ENCODE measurements at regions not wholly inside any gene's neighbourhood (a gene's known extent, or its start where the extent isn't known, plus 50 kb on each side); places are given as distances from the start of the nearest gene placed in this dataset.

GRCh38 chr2:138180692-138181386, 216.6 kb downstream of the HNMT start:
- DNase-seq = no peak

DNA sequence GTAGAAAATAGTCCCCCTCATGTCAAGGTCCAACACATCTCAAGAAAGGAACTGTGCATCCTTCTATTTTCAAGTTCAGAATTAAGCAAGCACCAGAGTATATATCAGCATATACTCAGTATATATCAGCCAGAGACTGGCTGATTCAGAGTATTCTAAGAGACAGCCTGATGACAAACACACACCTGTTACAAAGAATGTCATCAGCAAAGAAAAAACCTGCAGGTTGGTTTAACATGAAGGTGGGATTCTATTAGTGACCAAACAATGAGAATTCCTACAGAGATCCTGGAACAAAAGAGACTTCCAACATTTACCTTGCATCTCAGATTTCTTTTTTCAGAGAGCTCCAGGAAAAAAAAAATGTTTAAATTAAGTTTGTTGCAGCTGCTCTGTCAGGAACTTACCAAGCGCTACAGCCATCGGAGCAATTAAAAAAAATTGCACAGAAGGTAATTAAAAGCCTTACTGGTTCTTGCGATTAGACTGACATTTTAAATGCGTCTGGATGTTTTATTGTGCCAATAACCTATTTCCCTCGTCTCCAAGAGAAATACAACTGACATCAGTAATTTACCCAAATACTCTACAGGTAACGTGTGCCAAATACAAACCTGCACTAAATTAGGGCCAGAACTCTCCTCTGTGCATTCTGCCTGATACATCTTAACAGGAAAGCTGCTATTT, 218.1 kb downstream of the HNMT start:
- no peak for DNase-seq

GRCh38 chr2:138182937-138183312, 218.7 kb downstream of the HNMT start:
- DNase-seq = no peak

GRCh38 chr2:138183705-138184104, 219.4 kb downstream of the HNMT start:
- DNase-seq = no peak

DNA sequence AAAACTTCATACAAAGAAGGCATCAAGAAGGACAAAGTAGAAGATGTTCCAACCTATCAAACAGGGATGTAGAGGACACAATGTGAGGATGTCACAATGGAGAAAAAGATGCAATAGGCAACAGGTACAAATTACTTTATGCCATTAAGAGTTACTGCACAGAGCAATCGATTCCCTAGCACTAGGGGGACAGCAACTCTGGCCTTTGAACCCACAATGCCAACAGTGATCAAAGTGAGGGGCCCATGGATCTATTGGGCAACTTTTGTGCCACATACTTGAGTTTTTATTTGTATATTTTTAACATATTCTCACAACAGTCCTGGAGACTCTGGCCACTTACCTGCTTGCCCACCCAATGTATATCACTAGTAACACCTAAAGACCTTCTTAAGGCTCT, 220.2 kb downstream of the HNMT start:
- no peak for DNase-seq

DNA sequence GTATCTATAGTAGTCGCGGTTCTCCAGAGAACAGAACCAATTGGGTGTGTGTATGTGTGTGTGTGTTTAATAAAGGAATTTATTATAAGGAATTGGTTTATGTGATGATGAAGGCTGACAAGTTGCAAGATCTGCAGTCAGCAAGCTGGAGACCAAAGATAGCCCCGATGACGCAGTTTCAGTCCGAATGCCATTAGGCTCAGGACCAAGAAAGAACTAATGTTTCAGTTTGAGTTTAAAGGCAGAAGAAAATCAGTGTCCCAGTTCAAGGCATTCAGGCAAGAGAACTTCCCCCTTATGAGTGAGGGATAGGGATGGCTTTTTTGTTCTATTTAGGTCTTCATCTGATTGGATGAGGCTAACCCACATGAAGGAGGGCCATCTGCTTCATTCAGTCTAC, 221.6 kb downstream of the HNMT start:
- DNase-seq = no peak

DNA sequence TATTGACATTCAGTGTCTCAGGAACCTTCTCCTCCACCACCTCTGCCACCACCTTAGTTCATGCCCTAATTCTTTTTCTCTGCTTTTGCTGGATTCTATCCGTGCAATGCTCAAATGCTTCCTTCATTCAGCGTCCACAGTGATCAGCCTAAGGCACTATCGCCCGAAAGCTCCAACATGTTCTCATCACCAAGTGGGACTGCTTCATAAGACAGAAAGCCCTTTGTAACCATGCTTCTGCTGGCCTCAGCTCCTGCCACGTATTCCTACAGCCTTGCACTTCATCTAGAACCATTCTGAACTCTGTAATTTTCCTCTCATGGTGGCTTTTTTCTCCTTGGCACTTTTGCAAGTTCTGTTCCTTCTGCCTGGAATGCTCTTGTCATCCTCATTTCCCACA, 222.9 kb downstream of the HNMT start:
- DNase-seq = no peak

DNA sequence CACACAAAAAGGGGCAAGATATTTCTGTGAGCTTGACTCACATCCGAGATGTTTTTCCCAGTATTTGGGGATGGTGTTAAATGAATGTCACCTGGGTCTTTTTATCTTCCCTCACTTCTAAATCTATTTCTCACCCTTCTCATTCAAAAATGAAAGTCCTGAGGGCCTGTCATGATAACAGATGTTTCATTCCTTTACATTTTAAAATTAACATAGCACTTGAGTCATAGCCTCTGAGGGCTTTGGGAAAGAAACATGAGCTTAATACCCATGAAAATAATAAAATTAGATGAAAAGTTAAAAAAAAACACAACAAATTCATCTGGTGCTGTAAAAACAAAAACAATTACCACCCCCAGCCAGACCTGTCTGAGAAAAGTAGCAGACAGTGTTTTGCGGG, 226.7 kb downstream of the HNMT start:
- no peak for DNase-seq

DNA sequence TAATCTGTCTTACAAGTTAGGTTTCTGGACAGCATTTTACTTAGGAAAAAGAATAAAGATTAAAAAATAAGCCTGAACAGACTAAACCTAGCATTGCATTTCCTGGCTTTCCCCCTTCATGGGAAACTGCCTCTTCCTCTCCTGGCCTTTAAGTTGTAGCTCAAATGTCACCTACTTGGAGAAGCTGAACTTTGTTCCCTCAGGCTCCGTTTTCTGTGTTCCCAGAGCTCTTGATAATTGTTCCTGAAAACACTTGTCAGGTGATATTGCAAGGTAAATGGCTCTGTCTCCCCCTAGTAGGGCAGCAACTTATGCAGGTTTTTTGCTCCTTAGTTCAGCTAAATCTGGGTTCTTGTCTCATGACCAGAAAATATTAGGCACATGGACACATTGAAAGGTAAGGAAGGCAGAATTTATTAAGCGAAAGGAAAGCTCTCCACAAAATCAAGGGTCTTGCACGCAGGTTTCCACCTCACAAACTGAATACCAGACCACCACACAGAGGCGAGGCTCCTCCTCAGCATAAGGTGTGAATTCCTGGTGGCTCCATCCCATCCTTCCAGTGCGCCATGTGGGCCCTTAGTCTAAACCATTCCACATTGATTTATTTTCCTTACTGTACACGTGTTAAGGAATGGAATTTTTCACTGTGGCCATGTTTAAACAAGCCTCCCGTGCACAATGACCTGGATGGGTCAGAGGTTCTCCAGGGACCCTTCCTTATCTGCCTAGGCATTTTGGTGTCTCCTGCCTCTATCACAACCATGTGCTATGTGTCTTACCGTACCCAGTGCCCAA, 229.3 kb downstream of the HNMT start:
- DNase-seq = no peak

DNA sequence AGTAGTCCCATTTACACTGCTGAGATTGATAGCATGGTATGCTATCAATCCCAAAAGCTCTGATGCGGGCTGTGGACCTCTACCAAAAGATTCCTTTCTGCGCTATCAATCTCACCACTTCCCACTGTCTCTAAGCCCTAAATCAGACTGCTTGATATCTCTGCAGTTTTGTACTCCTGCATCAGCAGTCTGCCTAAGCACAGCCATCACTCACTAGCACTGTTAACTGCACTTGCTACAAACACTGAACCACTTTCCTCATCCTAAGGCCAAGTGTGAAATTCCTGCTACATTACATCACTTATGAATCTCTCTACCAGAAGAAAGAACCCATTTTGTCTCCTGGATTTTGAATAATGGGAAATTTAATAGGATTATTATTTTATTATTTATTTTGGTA, 237.0 kb downstream of the HNMT start:
- DNase-seq = no peak

- DNase-seq = no peak
Measured at GRCh38 chr2:138202762-138203161, 238.5 kb downstream of the HNMT start.

GRCh38 chr2:138205281-138205680, 241.0 kb downstream of the HNMT start:
- no peak for DNase-seq

- DNase-seq = no peak
Measured at GRCh38 chr2:138207074-138207930, 243.0 kb downstream of the HNMT start.

GRCh38 chr2:138209009-138209408, 244.7 kb downstream of the HNMT start:
- DNase-seq = no peak

GRCh38 chr2:138210487-138210886, 246.2 kb downstream of the HNMT start:
- DNase-seq = no peak

GRCh38 chr2:138212434-138212833, 248.2 kb downstream of the HNMT start:
- DNase-seq = no peak

DNA sequence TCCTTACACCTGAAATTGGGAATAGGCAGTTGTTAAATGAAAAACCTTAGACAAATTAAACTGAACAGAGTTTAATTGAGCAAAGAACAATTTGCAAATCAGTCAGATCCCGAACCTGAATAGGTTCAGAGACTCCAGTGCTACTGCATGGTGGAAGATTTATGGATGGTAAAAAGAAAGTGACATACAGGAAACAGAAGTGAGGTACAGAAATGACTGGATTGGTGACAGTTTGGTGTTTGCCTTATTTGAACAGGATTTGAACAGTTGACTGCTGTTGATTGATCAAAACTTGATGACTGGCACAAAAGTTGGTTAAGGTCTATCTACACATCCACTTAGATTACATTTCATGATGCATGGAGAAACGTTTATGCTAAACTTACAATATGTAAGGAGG, 248.8 kb downstream of the HNMT start:
- DNase-seq = no peak

GRCh38 chr2:138213624-138214023, 249.4 kb downstream of the HNMT start:
- DNase-seq = no peak

GRCh38 chr2:138215958-138216357, 251.7 kb downstream of the HNMT start:
- DNase-seq = no peak

DNA sequence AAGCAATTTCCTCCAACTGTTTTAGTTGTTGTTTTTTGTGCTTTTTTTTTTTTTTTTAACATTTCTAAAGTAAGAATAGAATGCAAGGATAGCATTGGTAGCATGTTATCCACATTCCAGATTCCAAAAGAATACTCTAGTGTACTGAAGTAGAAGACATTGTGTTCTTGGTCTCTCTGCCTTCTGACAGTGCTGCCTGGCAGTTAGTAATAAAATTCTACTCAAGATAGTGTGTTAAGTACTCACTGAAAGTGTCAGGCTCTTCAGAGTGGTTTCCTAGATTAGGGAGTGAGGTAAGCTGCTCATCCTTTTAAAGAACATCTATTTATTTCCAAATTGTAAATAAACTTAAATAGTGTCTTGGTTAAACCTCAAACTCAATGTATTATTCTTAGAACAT, 253.7 kb downstream of the HNMT start:
- no peak for DNase-seq

- DNase-seq = no peak
Measured at GRCh38 chr2:138218397-138218796, 254.1 kb downstream of the HNMT start.

GRCh38 chr2:138219961-138220360, 255.7 kb downstream of the HNMT start:
- DNase-seq = no peak

GRCh38 chr2:138221358-138221757, 257.1 kb downstream of the HNMT start:
- no peak for DNase-seq

Measured in NCI-H2171 (cell line).